A673 (cell line): ENCODE measurements at regions not wholly inside any gene's neighbourhood (a gene's known extent, or its start where the extent isn't known, plus 50 kb on each side); places are given as distances from the start of the nearest gene placed in this dataset.

Experiments used
- EZH2 ChIP-seq: fragments of 200-600 bp; sonication (generic); IDR thresholded peaks from 2 replicates; pipeline ENCODE4 v1.6.1; 2017; ENCODE audit warnings: borderline replicate concordance, low read depth, mild to moderate bottlenecking, mixed read lengths, antibody characterized with exemption, low read length; ENCODE audit not compliant: poor library complexity, severe bottlenecking
- TF ChIP-seq, protein P1 (sequence below): fragments of 300-800, 200-600 bp; sonication (generic); conservative IDR thresholded peaks from 2 replicates; pipeline ENCODE4 v1.5.1; 2017; ENCODE audit warnings: low read depth, mild to moderate bottlenecking, antibody characterized with exemption, low read length, moderate library complexity, mixed read lengths

DNA sequence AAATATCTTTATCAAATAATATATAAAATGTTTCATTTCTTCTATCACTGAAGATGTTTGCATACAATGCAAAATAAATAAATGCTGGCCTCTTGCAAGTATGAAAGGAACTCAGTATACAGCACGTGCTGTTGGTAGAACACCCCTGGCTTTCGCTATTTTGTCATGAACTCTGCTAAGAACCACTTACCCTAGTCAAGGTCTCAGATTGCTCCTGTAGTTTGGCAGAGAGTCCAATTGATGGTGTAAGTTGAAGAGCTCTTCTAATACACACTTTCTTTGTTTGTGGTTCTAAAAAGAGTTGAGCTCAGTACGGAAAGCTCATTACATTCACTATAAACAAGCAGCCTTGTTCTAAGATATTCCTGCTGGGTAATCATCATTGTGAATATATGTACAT lies 1258.9 kb downstream of the EFNB2 start:
- no peak for TF ChIP-seq EZH2
- TF ChIP-seq, protein P1, sequence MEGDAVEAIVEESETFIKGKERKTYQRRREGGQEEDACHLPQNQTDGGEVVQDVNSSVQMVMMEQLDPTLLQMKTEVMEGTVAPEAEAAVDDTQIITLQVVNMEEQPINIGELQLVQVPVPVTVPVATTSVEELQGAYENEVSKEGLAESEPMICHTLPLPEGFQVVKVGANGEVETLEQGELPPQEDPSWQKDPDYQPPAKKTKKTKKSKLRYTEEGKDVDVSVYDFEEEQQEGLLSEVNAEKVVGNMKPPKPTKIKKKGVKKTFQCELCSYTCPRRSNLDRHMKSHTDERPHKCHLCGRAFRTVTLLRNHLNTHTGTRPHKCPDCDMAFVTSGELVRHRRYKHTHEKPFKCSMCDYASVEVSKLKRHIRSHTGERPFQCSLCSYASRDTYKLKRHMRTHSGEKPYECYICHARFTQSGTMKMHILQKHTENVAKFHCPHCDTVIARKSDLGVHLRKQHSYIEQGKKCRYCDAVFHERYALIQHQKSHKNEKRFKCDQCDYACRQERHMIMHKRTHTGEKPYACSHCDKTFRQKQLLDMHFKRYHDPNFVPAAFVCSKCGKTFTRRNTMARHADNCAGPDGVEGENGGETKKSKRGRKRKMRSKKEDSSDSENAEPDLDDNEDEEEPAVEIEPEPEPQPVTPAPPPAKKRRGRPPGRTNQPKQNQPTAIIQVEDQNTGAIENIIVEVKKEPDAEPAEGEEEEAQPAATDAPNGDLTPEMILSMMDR = no peak
